ENCODE measurements at regions not wholly inside any gene's neighbourhood (a gene's known extent, or its start where the extent isn't known, plus 50 kb on each side); places are given as distances from the start of the nearest gene placed in this dataset.

DNA sequence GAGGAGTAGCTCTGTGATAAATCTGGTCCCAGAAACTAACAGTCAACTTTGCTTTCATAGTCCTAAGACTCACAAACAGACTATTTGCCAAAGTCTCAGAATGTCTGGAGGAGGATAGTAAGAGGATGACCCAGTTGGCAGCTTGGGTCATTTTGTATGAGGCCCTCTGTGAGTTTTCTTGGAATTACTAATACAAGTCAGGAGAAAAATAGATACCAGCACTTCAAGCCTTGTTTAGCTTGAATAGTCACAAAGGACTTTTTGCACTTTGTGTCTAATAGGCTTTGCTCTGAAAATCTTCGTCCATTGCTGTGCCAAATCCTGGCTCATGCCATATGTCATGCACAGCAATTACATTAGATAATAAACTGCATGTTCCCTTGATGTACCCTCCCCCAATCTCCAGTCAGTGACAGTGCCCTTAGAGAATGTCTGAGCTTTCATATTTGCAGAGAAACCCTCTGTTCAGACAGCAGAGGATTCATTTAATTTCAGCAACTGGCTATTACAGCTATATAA, 612.8 kb downstream of the CSNK1G3 start:
- TF ChIP-seq EZH2 (IDR thresholded peaks at IDR 0.05; ENCODE audit: insufficient read depth, poor library complexity, severe bottlenecking) (no peak), EZH2phosphoT487 (IDR thresholded peaks at IDR 0.05; ENCODE audit: insufficient read depth, low read depth) (no peak)
